SK-N-SH (cell line): ENCODE measurements at regions not wholly inside any gene's neighbourhood (a gene's known extent, or its start where the extent isn't known, plus 50 kb on each side); places are given as distances from the start of the nearest gene placed in this dataset.

Experiments used
- EZH2phosphoT487 ChIP-seq: fragments of 200-600 bp; sonication (generic); IDR thresholded peaks from 2 replicates; pipeline ENCODE4 v1.6.1; 2017; ENCODE audit warnings: low read depth, mixed run types, mild to moderate bottlenecking, antibody characterized with exemption, moderate library complexity, borderline replicate concordance
- FOXM1 ChIP-seq: IDR thresholded peaks from 2 replicates; pipeline ENCODE4 v1.4.0; 2012; ENCODE audit warnings: low read depth, mild to moderate bottlenecking
- GABPA ChIP-seq: IDR thresholded peaks from 2 replicates; pipeline ENCODE4 v1.4.0; 2012; ENCODE audit warnings: low read depth, mild to moderate bottlenecking
- SIN3A ChIP-seq: IDR thresholded peaks from 2 replicates; pipeline ENCODE4 v1.6.1; 2012; ENCODE audit warnings: low read depth, mild to moderate bottlenecking, low read length, moderate library complexity, borderline replicate concordance
- TF ChIP-seq, protein P1 (sequence below): fragments of 200-600 bp; sonication (generic); IDR thresholded peaks from 2 replicates; pipeline ENCODE4 v1.6.1; 2017; ENCODE audit warnings: antibody characterized with exemption, mild to moderate bottlenecking, moderate library complexity
- TF ChIP-seq, protein P2 (sequence below): IDR thresholded peaks from 2 replicates; pipeline ENCODE4 v1.4.0; 2012; ENCODE audit warnings: low read depth

GRCh38 chr1:94674876-94675275, 133.3 kb upstream of the F3 start:
- TF ChIP-seq, protein P1, sequence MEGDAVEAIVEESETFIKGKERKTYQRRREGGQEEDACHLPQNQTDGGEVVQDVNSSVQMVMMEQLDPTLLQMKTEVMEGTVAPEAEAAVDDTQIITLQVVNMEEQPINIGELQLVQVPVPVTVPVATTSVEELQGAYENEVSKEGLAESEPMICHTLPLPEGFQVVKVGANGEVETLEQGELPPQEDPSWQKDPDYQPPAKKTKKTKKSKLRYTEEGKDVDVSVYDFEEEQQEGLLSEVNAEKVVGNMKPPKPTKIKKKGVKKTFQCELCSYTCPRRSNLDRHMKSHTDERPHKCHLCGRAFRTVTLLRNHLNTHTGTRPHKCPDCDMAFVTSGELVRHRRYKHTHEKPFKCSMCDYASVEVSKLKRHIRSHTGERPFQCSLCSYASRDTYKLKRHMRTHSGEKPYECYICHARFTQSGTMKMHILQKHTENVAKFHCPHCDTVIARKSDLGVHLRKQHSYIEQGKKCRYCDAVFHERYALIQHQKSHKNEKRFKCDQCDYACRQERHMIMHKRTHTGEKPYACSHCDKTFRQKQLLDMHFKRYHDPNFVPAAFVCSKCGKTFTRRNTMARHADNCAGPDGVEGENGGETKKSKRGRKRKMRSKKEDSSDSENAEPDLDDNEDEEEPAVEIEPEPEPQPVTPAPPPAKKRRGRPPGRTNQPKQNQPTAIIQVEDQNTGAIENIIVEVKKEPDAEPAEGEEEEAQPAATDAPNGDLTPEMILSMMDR: no peak
- TF ChIP-seq FOXM1: no peak
- TF ChIP-seq GABPA: no peak
- TF ChIP-seq EZH2phosphoT487: no peak
- TF ChIP-seq SIN3A: no peak
- TF ChIP-seq, protein P2, sequence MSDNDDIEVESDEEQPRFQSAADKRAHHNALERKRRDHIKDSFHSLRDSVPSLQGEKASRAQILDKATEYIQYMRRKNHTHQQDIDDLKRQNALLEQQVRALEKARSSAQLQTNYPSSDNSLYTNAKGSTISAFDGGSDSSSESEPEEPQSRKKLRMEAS: no peak
